Nucleus accumbens (tissue), 56 donors: ENCODE measurements at regions not wholly inside any gene's neighbourhood (a gene's known extent, or its start where the extent isn't known, plus 50 kb on each side); places are given as distances from the start of the nearest gene placed in this dataset.

Experiments
- DNase-seq, 56 donors: peaks; one replicate each; lab custom pipeline; 2025; lab: John Stamatoyannopoulos, UW

DNA sequence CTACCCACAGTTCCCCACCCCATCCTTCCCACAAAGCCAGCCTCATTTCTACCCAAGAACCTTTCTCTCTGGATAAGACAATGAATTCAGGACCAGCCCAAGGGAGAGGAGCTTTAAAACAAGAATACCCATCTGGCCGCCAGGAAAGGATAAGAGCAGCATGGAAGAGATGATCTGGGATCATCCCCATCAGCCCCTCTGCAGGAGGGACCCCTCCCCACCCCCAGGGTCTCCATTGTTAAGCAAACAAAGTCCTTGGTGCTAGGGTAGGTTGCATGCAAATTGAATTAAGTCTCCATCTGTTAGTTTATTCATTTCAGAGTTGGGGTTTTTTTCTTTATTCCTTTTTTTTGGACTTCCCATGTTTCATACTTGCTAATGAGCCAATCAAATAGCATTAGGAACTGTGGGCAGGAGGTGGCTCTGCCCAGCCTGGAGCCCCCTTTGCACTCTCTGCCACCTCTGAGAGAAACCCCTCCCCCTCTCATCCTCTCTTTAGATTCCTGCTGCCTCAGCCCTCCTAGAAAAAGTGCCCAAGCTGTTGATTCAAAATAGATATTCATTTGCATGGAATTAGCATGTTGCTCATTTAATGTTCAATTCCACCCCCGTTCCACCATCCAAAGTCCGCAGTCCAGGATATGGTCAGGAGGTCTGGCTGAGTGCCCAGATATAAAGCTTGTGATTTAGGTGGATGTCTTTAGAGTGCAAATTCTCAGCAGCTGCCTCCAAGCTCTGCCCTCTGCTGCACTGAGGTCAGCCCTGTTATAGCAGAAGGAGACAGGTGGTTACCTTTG is 138.5 kb upstream of the NCAM1 start:
- no peak for DNase-seq

DNA sequence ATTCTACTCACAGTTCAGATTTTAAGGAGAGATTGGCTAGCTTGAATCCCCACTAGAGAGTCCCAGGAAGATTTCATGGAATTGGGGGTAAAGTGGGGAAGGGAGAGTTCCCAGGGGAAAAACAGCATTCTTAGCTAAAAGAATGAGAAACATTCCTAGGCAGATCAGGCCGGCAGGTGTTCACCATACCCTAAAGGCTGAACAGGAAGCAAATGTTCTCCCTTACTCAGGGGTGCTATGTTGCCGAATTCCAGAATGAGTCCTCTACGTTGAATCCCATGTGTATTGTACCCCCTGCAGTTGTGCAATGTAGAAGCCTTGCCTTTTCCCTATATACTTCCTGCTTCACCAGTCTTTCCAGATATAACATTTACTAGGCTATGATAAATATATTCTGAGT is 135.2 kb upstream of the NCAM1 start:
- no peak for DNase-seq

- no peak for DNase-seq
These were observed 134.4 kb upstream of the NCAM1 start for GRCh38 chr11:112826788-112827187.

- no peak for DNase-seq
These were observed 132.8 kb upstream of the NCAM1 start for GRCh38 chr11:112828421-112828820.

DNA sequence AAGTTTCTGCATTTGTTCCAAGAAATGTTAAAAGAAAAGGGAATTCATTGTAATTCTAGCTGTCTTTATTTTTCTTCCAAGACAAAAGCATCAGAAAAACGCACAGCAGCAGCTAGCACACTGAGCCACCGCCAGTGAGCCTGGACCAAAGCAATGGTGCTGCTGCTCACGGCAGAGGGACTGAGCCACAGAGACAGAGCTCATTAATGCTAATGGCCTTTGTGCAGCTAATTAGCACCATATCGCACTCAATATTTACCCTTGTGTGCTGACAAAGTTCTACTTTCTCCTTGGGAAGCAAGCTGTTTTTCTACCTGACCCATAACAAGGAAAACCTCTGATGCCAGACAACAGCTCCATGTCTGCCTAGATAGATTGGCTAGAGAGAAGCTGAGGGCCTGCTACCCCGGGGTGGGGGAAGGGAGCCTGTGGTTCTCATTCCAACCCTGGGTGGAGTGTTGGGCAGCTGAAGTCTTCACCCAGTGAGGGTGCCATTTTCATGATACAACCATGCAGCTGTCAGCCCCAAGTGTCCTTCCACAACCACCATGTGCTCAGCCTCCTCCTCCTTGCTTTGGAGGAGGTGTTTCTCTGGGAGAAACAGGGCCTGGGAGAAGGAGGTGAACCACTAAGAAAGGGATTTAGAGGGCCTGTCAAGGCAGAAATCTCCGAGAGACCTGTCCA is 131.1 kb upstream of the NCAM1 start:
- DNase-seq: no peak

DNA sequence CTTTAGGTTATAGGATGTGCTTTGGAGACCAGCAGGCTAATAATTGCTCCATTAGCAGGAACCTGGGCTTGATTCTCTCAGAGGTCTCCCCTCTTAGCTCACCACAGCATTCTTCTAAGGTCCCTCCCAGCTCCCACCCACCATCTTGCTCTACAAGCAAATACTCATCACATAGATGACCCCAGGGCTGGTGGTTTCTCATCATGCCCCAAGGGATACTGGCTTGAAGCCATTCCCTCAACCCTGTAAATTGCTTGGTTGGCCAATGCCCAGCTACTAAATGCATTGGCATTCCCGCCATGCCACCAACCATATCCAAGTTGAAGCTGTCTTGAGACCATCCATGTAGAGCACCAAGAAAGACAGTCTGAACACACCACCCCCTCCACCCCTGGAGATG is 130.2 kb upstream of the NCAM1 start:
- DNase-seq: no peak

DNA sequence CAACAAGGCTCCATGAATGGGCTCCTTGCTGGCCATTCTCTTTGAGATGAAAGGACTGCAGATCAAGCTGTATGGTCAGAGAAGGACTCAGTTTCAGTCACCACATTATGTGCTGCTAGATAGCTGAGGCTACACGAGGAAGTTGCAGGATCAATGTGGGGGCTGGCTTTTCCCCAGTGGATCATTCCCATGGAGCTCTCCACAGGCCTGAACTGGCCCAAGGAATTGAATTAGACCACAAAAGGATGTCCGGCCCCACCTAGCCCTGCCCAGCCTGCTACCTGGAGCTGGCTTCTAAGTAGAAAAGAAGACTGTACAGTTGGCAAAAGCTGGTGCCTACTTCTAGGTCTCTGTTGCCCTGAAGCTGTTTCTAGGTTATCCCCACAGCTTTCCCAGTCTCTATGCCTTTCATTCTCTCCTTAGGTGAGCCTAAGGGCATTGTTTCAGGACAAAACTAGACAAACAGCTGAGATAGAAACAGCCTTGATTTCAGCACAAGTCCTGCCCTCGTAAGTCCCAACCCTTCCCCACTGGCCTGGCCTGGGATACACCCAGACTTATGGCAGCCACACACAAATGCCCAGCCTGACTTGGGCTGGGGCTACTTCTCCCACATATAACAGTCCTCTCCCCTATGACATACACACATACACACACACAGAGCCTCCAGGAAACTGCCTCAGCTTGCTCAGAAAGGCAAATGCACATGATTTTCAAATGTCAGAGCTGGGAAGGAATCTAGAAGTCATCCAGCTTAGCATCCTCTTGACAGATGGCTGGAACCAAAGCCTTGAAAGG is 129.1 kb upstream of the NCAM1 start:
- DNase-seq: no peak

DNA sequence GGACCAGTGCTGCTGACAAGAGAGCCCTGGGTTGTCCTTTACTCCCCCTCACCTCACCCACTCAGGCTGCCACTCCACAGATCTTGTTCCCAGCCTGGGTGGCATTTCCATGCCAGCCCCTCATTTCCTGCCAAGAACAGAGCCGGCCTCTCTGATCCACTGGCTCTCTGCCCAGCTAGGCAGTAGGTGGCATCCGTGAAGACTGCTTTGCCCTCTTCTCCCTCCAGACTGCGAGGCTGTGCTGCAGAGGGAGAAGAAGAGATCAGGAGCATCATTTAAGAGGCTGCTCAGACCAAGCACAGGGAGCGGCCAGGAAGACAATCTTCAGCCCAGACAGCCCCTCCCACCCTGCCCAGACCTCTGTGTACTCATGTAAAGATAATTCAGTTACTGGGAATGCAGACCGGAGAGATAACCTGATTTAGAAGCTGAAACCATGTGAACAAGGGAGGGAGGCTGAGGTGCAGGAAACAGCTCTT is 126.9 kb upstream of the NCAM1 start:
- peak in 55 of 56 donors; percentile 7 to 85 (median 53) for DNase-seq

- peak in 1 of 56 donors; percentile 6 for DNase-seq
These were observed 125.5 kb upstream of the NCAM1 start for GRCh38 chr11:112835591-112836255.

- DNase-seq: no peak
These were observed 125.0 kb upstream of the NCAM1 start for GRCh38 chr11:112836256-112836602.

- DNase-seq: peak in 48 of 56 donors; percentile 8 to 73 (median 42)
These were observed 123.9 kb upstream of the NCAM1 start for GRCh38 chr11:112837162-112837826.

DNA sequence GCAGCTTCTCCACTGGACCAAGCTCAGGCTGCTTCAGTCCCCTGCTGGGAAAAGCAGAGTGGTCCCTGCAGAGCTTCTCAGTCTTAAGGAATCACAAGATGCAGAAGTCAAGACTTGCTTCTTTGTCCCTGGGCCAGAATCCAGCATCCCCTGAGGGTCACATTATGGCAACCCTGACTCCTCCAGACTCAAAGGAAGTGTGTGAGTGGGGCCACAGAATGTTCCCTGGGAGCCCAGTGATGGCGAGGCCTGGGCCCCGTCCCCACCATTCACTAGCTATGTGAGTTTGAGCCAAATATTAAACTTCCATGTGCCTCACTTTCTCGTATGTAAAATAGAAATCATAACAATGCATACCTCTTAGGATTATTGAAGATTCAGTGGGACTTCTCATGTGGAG is 122.2 kb upstream of the NCAM1 start:
- no peak for DNase-seq

- DNase-seq: no peak
These were observed 119.5 kb upstream of the NCAM1 start for GRCh38 chr11:112841729-112842128.

GRCh38 chr11:112842151-112842550 is 119.1 kb upstream of the NCAM1 start:
- no peak for DNase-seq

- DNase-seq: peak in 55 of 56 donors; percentile 31 to 93 (median 84)
These were observed 116.7 kb upstream of the NCAM1 start for GRCh38 chr11:112844517-112844916.

GRCh38 chr11:112847568-112847967 is 113.7 kb upstream of the NCAM1 start:
- no peak for DNase-seq

GRCh38 chr11:112852143-112852866 is 108.9 kb upstream of the NCAM1 start:
- no peak for DNase-seq

GRCh38 chr11:112856133-112856532 is 105.1 kb upstream of the NCAM1 start:
- DNase-seq: no peak

DNA sequence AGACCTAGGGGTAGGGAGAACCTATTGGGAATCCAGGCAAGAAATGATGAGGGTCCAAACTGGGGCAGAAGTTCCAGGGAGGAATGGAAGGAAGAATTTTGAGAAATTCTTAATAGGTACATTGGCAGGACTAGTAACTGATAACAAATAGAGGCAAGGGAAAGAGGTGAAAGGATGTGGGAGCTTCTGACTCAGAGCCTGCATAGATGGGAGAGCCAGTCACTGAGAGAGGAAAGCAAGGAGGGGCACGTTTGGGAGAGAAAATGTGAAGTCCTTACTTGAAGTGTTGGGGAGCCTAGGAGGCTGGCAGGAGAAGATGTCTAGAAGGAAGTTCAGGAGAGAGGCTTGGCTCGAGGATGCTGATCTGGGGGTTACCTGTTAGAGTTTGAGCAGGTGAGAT is 104.6 kb upstream of the NCAM1 start:
- no peak for DNase-seq
